Right atrium auricular region (tissue), 2 donors: ENCODE measurements at regions not wholly inside any gene's neighbourhood (a gene's known extent, or its start where the extent isn't known, plus 50 kb on each side); places are given as distances from the start of the nearest gene placed in this dataset.

Experiments used
- DNase-seq: peaks from one replicate; pipeline ENCODE4 v3.0.0-alpha.2; 2019; ENCODE audit warnings: low spot score
- H3K27ac ChIP-seq, 2 donors: fragments of 200-600 bp; sonication (generic); 1 replicate in 1 of 2; 2 replicates in 1 of 2; pipeline ENCODE4 v1.5.1; 2016 to 2019
- H3K27me3 ChIP-seq, 2 donors: fragments of 200-600 bp; sonication (generic); one replicate each; pipeline versions ENCODE4 v1.5.1 to v1.6.0; 2017 to 2019
- H3K36me3 ChIP-seq: fragments of 200-600 bp; sonication (generic); one replicate; pipeline ENCODE4 v1.5.1; 2016
- H3K4me1 ChIP-seq, 2 donors: fragments of 200-600 bp; sonication (generic); one replicate each; pipeline versions ENCODE4 v1.5.1 to v1.6.0; 2017 to 2019
- H3K4me3 ChIP-seq, 2 donors: fragments of 200-600 bp; sonication (generic); 1 replicate in 1 of 2; 2 replicates in 1 of 2; pipeline ENCODE4 v1.5.1; 2017 to 2019; ENCODE audit warnings: mild to moderate bottlenecking in 1 of 2, moderate library complexity in 1 of 2
- H3K9me3 ChIP-seq, 2 donors: fragments of 200-600 bp; sonication (generic); one replicate each; pipeline ENCODE4 v1.5.1; 2019
- CTCF ChIP-seq, 2 donors: fragments of 200-600 bp; sonication (generic); IDR thresholded peaks; one replicate each; pipeline ENCODE4 v1.5.1; 2019; ENCODE audit warnings: antibody characterized with exemption in 2 of 2

GRCh38 chr21:25400427-25400826 is 206.9 kb downstream of the MRPL39 start:
- no peak for TF ChIP-seq CTCF (IDR thresholded peaks at IDR 0.05)
- Histone ChIP-seq H3K36me3 (no peaks in the 10 kb centered on the region), H3K9me3 (no peaks in the 10 kb centered on the region), H3K27ac (no peak overlapping the region), H3K4me1 (no peaks in the 10 kb centered on the region), H3K27me3 (no peaks in the 10 kb centered on the region), H3K4me3 (no peak overlapping the region)
- no peak for DNase-seq

GRCh38 chr21:25398630-25399029 is 208.7 kb downstream of the MRPL39 start:
- no peak for DNase-seq
- no peaks in the 10 kb centered on the region for H3K36me3 ChIP-seq

GRCh38 chr21:25396135-25396711 is 211.1 kb downstream of the MRPL39 start:
- no peaks in the 10 kb centered on the region for H3K9me3 ChIP-seq
- H3K4me3 ChIP-seq, result no peak overlapping the region

More at GRCh38 chr21:25398630-25399029, 208.7 kb downstream of the MRPL39 start:
- Histone ChIP-seq H3K4me3 (no peak overlapping the region), H3K27me3 (no peaks in the 10 kb centered on the region), H3K4me1 (no peaks in the 10 kb centered on the region), H3K27ac (no peak overlapping the region), H3K9me3 (no peaks in the 10 kb centered on the region)
- TF ChIP-seq CTCF (IDR thresholded peaks at IDR 0.05), result no peak

GRCh38 chr21:25391777-25392176 is 215.5 kb downstream of the MRPL39 start:
- Histone ChIP-seq H3K4me1 (no peaks in the 10 kb centered on the region), H3K36me3 (no peaks in the 10 kb centered on the region)

More at GRCh38 chr21:25396135-25396711, 211.1 kb downstream of the MRPL39 start:
- Histone ChIP-seq H3K27ac (no peak overlapping the region), H3K36me3 (no peaks in the 10 kb centered on the region), H3K4me1 (no peaks in the 10 kb centered on the region), H3K27me3 (no peaks in the 10 kb centered on the region)
- DNase-seq, result no peak
- no peak for TF ChIP-seq CTCF (IDR thresholded peaks at IDR 0.05)

GRCh38 chr21:25390701-25391100 is 216.6 kb downstream of the MRPL39 start:
- H3K9me3 ChIP-seq, result no peaks in the 10 kb centered on the region
- no peak for DNase-seq
- H3K4me1 ChIP-seq, result no peaks in the 10 kb centered on the region
- H3K36me3 ChIP-seq, result no peaks in the 10 kb centered on the region
- no peaks in the 10 kb centered on the region for H3K27me3 ChIP-seq
- no peak overlapping the region for H3K27ac ChIP-seq
- no peak overlapping the region for H3K4me3 ChIP-seq
- TF ChIP-seq CTCF (IDR thresholded peaks at IDR 0.05), result no peak

More at GRCh38 chr21:25391777-25392176, 215.5 kb downstream of the MRPL39 start:
- no peaks in the 10 kb centered on the region for H3K9me3 ChIP-seq
- no peak overlapping the region for H3K27ac ChIP-seq
- TF ChIP-seq CTCF (IDR thresholded peaks at IDR 0.05), result no peak
- no peaks in the 10 kb centered on the region for H3K27me3 ChIP-seq
- H3K4me3 ChIP-seq, result no peak overlapping the region
- DNase-seq, result no peak

GRCh38 chr21:25387665-25388064 is 219.6 kb downstream of the MRPL39 start:
- Histone ChIP-seq H3K36me3 (no peaks in the 10 kb centered on the region), H3K9me3 (no peaks in the 10 kb centered on the region), H3K4me3 (no peak overlapping the region), H3K27ac (no peak overlapping the region), H3K4me1 (no peaks in the 10 kb centered on the region), H3K27me3 (no peaks in the 10 kb centered on the region)
- DNase-seq, result no peak
- TF ChIP-seq CTCF (IDR thresholded peaks at IDR 0.05), result no peak
